ENCODE measurements at regions not wholly inside any gene's neighbourhood (a gene's known extent, or its start where the extent isn't known, plus 50 kb on each side); places are given as distances from the start of the nearest gene placed in this dataset.

DNA sequence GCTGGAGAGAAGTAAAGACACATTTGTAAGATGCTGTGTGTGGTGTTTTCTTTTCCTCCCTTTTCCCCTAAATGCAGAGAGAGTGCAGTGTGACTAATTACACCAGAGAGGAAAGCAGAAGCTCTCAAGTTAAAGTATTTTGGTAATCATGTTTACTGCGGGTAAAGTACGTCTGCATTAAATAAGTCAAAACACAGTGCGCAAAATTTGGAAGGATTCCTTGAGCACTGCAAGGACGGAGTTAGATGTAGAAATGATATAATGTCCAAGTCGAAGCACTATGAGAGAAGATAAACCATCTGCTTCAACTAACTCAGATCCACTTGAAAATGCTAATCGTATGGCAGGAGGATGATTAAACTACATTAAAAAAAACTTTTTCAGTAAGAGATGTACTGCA, 766.5 kb downstream of the RNF144A start:
- no peaks in the 10 kb centered on the region for H3K4me1 ChIP-seq
- H3K4me3 ChIP-seq: no peak overlapping the region
- ATAC-seq: no peak
- 91 to 95% (median 93%) methylated on average over 6 of the region's 6 CpGs for WGBS, 4 donors
- H3K27ac ChIP-seq: no peak overlapping the region
- no peak for DNase-seq
- H3K36me3 ChIP-seq: no peaks in the 10 kb centered on the region
- intact Hi-C loops (cut with DNase I): no loop called here
- H3K9me3 ChIP-seq: no peaks in the 10 kb centered on the region
- TF ChIP-seq POLR2A (IDR thresholded peaks at IDR 0.05): no peak
- TF ChIP-seq, protein P1, sequence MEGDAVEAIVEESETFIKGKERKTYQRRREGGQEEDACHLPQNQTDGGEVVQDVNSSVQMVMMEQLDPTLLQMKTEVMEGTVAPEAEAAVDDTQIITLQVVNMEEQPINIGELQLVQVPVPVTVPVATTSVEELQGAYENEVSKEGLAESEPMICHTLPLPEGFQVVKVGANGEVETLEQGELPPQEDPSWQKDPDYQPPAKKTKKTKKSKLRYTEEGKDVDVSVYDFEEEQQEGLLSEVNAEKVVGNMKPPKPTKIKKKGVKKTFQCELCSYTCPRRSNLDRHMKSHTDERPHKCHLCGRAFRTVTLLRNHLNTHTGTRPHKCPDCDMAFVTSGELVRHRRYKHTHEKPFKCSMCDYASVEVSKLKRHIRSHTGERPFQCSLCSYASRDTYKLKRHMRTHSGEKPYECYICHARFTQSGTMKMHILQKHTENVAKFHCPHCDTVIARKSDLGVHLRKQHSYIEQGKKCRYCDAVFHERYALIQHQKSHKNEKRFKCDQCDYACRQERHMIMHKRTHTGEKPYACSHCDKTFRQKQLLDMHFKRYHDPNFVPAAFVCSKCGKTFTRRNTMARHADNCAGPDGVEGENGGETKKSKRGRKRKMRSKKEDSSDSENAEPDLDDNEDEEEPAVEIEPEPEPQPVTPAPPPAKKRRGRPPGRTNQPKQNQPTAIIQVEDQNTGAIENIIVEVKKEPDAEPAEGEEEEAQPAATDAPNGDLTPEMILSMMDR (IDR thresholded peaks at IDR 0.05): no peak
- no peaks in the 10 kb centered on the region for H3K27me3 ChIP-seq

DNA sequence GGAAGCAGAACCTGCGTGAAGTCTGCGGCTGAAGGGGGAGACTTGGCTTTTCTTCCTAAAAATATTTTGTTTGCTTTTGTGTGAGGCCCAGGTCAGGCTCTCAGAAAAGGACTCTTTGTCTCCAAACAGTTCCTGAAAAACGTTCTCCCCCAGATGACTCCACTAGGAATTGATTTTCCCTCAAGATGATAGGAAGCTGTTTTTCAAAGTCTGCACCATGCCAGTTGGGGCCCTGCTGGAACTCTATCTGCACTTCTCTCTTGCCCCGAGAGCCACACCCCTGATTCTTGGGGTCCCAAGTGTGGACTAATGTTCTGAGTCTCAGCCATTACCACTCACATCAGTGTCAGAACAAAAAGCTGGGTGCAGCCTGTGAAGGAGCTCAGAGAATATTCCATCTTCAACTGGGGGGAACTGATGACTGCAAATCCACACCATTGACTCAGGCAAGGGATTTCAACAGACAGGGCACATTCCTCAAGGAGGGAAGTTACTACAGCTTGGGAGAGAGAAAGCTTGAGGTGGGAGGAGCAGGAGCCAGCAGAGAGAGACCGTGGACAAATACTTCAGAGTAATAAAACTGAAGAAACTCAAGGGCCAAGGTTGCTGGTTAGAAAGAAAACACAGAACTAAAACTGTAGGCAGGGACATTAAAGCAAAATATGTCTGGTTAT, 768.3 kb downstream of the RNF144A start:
- WGBS, 4 donors: 64 to 77% (median 72%) methylated on average over 5 of the region's 5 CpGs
- Histone ChIP-seq H3K36me3 (no peaks in the 10 kb centered on the region), H3K4me3 (no peak overlapping the region), H3K27me3 (no peaks in the 10 kb centered on the region), H3K4me1 (no peaks in the 10 kb centered on the region), H3K27ac (no peak overlapping the region), H3K9me3 (no peaks in the 10 kb centered on the region)
- TF ChIP-seq POLR2A (IDR thresholded peaks at IDR 0.05): no peak
- TF ChIP-seq, protein P1 (IDR thresholded peaks at IDR 0.05): no peak
- intact Hi-C loops (cut with DNase I): no loop called here
- ATAC-seq: no peak
- no peak for DNase-seq

DNA sequence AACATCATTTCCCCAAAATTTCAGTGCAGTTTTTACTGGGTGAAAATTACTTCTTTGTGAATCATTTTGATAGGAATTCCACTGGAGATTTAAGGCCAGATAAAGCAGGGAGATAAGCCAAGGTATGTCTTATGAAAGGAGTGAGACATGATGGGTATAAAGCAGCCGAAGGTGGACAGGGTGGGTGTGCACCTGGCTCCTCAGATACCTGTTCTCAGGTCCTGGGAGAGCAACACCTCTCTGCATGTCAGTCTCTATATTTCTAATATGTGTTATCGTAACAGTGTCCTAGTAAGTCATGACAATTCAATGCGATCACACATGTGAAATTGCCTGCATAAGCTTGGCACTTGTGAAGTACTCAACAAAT, 768.8 kb downstream of the RNF144A start:
- Histone ChIP-seq H3K27ac (no peak overlapping the region), H3K36me3 (no peaks in the 10 kb centered on the region), H3K27me3 (no peaks in the 10 kb centered on the region), H3K4me1 (no peaks in the 10 kb centered on the region), H3K4me3 (no peak overlapping the region), H3K9me3 (no peaks in the 10 kb centered on the region)
- DNase-seq: no peak
- 91 to 95% (median 94%) methylated on average over 3 of the region's 3 CpGs for WGBS, 4 donors
- ATAC-seq: no peak
- intact Hi-C loops (cut with DNase I): no loop called here
- TF ChIP-seq, protein P1 (IDR thresholded peaks at IDR 0.05): no peak
- no peak for TF ChIP-seq POLR2A (IDR thresholded peaks at IDR 0.05)

DNA sequence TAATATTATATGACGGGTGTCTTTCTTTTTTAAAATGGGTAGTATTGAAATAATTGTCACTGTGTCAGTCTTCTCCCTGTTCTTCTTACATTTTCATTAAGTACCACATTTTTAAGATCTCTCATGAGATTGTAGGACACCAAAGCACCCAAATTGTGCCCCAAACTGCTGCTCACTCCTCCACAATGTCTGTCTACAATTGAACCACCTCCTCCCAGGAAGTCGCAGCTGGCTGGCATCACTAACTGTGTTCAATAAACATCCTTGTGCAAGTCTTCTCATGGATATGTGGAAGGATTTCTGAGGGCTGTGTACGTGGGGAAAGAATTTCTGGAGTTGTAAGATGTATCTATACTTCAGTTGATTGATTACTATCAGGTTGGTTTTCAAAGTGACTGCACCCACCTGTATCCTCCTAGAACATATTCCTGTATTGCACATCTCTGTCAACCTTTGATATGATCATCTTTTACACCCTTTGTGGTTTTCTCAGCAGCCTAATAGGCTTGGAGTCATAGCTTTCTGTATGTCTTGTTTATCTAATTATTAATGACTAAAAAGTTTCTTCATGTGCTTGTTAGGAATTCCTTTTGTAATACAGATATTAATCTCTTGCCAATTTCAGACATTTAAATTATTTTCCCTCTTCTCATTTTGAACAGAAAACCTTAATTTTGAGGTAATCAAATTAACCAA, 774.9 kb downstream of the RNF144A start:
- H3K4me1 ChIP-seq: no peaks in the 10 kb centered on the region
- H3K36me3 ChIP-seq: no peaks in the 10 kb centered on the region
- no peaks in the 10 kb centered on the region for H3K27me3 ChIP-seq
- TF ChIP-seq POLR2A (IDR thresholded peaks at IDR 0.05): no peak
- TF ChIP-seq, protein P1 (IDR thresholded peaks at IDR 0.05): no peak
- no peak for DNase-seq
- no peak overlapping the region for H3K27ac ChIP-seq
- no peak for ATAC-seq
- intact Hi-C loops (cut with DNase I): no loop called here
- no peak overlapping the region for H3K4me3 ChIP-seq
- no peaks in the 10 kb centered on the region for H3K9me3 ChIP-seq
- WGBS, 4 donors: 82 to 89% (median 86%) methylated on average over 3 of the region's 3 CpGs

Measured in heart left ventricle (tissue), 16 donors.